C4-2B (cell line): ENCODE measurements at regions not wholly inside any gene's neighbourhood (a gene's known extent, or its start where the extent isn't known, plus 50 kb on each side); places are given as distances from the start of the nearest gene placed in this dataset.

Source experiments
- ZFX ChIP-seq: fragments of 450-650 bp; IDR thresholded peaks from 2 replicates; pipeline ENCODE4 v1.6.1; 2017
- TF ChIP-seq, protein P1 (sequence below): fragments of 450-650 bp; conservative IDR thresholded peaks from 2 replicates; pipeline ENCODE4 v1.5.1; 2017; ENCODE audit warnings: mild to moderate bottlenecking

DNA sequence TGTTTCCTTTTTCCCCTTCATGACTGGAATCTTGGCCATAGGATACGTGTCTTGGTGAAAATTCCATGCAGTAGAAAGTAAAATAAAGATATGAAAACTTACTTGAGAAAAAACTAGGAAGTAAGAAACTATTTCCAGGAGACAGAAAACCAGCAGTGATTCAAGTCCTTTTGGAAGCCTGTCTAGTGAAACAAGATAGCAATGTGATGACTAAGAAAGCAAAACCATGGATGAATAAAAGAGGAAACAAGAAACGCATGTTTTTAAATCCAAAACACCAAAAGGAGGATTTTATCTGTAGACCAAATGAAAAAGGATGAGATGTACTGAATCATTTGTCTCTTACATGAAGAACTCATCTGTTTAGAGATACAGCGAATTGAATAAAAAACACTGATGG is 1430.0 kb downstream of the ARAP2 start:
- TF ChIP-seq, protein P1, sequence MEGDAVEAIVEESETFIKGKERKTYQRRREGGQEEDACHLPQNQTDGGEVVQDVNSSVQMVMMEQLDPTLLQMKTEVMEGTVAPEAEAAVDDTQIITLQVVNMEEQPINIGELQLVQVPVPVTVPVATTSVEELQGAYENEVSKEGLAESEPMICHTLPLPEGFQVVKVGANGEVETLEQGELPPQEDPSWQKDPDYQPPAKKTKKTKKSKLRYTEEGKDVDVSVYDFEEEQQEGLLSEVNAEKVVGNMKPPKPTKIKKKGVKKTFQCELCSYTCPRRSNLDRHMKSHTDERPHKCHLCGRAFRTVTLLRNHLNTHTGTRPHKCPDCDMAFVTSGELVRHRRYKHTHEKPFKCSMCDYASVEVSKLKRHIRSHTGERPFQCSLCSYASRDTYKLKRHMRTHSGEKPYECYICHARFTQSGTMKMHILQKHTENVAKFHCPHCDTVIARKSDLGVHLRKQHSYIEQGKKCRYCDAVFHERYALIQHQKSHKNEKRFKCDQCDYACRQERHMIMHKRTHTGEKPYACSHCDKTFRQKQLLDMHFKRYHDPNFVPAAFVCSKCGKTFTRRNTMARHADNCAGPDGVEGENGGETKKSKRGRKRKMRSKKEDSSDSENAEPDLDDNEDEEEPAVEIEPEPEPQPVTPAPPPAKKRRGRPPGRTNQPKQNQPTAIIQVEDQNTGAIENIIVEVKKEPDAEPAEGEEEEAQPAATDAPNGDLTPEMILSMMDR, result no peak
- TF ChIP-seq ZFX, result no peak
